CD4-positive, alpha-beta T cell treated with Interleukin-17A for 4 hours (primary cell): ENCODE measurements at regions not wholly inside any gene's neighbourhood (a gene's known extent, or its start where the extent isn't known, plus 50 kb on each side); places are given as distances from the start of the nearest gene placed in this dataset.

ENCODE experiments used
- DNase-seq: peaks from one replicate; pipeline ENCODE4 v3.0.0-alpha.2; 2020; ENCODE audit warnings: mixed read lengths

DNA sequence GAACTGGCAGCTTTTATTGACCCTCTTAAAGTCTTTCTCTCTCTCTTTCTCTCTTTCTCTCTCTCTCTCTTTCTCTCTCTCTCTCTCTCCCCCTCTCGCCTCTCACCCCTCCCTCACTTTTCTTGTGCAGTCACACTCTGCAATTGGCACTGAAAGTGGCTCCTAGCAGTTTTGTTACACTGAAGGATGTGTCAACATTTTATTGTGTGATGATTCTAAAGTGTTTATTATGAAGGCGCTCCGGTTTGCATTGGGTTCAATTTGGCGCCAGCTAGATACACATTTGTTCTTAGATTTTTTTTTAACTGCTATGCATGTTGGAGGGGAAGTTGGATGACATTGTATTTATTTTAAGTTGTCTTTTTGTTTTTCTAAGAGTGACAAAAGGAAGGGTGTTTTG is 64.0 kb upstream of the CHRM3 start:
- DNase-seq = no peak

DNA sequence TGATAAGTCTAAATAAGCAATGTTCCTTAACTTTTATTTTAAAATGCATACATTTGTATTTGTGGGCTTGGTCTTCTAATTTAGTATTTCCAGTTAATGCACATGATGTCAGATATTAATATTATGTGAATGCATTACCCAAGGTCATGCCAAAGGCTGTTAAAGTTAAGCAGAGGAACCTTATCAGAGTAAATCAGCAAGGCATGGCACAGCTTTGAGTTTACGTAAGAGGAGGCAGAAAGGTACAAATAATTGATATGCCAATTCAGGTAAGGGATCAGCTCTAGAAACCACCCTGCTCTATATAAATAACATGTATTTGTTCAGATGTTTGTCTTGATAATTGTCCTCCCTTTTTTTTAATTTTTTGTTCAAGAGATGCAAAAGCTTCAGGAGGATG is 64.5 kb upstream of the CHRM3 start:
- no peak for DNase-seq

DNA sequence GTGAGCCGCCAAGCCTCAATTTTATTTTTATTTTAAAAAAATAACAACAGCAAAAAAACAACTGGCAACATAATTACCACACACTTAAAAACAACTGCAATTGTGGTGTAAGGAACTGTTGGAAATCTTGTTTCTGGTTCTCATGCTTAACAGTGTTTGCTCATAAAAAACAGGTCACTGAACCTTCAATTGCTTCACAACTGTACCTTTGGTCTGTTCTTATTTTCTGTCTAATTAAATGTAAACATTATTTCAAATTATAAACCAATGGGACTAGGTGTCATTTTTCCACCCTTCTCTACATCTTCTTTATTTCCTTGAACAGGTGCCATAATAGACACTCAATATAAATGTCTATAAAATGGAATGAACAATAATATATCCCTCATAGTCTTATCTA is 68.4 kb upstream of the CHRM3 start:
- no peak for DNase-seq

DNA sequence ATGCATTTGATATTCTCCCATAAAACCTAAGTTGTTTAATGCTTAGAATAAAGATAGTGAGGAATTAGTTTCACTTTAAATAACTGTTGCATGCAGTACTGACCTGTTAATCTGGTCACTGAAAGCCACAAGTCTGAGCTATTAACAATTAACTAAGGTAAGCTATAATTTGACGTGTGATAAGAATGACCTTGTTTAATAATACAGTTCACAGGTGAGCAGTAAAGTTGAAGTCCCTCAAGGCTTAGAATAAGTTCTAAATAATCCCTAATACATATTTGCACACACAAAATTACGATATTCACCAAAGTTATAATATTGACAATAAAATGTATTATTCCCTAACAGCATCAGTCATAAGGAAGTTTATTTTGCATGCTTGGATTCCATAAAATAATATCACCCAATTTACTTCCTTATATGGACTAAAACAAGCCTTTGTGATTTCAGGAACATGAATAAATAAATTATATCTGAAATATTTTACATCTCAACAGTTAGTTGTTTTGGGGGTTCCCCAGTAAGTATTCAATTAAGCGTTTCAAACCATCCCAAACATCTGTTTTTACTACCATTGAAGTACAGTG is 70.6 kb upstream of the CHRM3 start:
- DNase-seq = no peak

DNA sequence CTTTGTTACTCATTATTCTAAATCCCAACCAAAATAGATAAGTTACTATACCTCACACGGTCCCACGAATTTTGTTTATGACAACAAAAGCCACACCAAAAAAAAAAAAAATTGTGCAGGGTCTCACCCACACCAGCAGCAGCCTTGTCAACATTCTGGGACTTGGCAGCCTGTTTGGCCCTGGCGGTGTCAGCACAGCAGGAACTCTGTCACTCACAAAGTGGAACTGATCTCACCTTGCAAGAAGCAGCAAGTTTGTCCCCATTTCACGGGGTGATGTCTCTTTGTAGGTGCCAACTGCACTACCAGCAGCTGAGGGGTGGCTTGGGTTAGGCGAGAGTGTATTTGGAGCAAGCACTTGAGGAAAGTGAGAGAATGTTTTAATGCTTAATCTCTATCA is 75.0 kb upstream of the CHRM3 start:
- DNase-seq = no peak

DNA sequence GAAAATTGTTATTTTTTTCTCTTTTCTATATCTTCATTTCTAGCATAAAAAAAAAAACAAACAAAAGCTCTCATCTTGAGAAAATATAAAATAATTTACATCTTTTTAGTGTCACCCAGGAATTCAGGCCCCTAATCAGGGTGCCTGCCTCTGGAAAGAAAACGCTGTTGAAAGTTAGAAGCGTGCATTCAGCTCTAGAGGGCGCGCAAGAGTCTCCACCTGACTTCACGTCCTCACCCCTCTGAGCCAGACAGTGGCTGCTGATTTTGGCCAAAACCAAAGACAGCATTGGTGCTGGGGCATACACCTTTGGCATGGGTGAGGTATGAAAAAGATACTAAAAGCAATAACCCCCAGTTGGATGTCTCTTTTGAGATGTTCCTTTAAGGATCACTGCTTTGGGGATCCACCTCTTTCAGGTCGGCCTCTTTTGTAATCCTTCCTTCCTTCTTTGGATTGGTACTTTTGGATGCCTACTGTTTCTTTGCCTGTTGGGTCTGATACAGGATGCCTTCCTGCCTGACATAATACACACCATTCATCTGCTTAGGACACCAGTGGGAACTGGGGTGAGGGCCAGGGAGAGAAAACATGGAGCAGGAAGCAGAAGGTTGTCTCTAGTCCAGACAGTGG is 77.6 kb upstream of the CHRM3 start:
- DNase-seq = peak; percentile 19

DNA sequence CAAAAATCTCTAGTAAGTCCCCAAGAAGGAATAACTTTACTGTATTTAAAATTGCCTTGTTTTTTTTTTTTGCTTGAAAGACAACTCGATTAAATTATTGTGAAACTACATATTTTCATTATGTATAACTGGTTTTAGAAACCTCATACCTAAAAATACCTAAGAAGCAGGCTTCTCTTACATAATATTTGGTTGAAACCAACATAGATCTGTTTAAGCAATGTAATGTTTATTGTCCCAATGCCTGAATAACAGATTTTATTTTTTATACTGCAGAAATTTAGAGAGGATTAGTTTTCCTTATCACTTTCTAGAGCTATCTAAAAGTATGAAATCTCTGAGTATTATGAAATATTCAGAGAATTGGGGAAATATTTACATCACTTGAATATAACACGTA is 78.5 kb upstream of the CHRM3 start:
- DNase-seq = no peak

DNA sequence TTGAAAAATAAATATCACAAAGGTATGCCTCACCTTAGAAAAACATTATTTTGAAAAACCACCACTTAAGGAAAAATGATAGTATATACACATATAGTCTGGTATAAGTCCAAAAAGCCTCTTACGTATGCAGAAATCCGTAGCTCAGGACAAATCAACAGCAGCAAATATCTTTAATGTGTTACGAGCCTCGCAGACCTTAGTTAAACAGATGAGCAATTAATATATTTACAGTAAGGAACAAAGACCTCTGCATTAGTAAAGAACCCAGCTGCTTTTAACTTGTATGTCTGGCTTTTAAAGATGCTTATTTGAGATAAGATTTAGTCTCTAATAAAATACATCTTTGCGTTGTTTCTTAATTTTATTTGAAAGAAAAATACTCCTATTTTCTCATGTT is 79.9 kb upstream of the CHRM3 start:
- DNase-seq = no peak

DNA sequence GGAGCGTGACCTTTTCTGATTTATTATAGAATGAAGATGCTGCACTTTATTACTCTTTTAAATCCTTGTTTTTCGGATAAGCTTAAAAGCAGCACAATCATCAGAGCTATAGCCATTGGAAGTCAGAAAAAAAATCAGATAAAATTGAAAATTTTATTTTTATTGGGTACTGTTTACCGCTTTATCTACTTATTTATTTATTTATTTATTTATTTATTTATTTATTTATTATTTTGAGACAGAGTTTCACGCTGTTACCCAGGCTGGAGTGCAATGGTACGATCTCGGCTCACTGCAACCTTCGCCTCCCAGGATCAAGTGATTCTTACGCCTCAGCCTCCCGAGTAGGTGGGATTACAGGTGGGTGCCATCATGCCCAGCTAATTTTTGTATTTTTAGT is 83.1 kb upstream of the CHRM3 start:
- DNase-seq = no peak

DNA sequence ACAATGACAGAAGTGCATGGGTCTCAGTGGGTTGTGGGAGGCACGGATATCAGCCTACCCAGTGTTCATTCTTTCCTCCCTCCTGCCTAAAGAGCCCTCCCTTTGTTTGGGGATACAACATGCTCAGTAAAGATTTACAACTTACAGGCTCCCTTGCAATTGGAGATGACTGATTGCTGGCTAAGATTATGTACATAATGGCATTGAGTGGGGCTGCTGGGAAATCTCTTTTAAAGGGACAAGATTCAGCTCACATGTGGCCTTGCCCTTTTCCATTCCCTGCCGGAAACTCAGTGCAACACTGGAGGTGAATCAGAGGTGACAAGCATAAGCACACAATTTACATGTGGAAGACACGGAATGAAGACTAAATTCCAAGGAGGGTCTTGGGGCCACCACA is 83.7 kb upstream of the CHRM3 start:
- no peak for DNase-seq

DNA sequence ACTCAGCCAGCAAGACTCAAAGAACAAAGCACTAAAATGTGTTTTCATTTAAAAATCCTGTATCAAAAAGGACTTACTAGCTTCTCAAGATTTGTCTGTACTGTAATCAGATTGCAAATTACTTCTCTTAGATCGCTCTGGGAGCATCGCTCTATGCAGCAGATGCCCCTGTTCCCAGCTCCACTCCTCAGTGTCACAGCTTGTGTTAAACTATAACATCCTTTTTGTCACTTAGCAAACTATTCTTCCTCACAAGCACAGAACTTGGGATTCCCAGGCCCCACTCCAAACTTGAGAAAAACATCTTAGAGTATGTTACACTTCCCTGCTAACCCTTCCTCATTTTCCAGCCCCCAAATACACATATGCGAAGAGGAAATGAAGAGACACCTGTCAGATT is 85.1 kb upstream of the CHRM3 start:
- DNase-seq = no peak

DNA sequence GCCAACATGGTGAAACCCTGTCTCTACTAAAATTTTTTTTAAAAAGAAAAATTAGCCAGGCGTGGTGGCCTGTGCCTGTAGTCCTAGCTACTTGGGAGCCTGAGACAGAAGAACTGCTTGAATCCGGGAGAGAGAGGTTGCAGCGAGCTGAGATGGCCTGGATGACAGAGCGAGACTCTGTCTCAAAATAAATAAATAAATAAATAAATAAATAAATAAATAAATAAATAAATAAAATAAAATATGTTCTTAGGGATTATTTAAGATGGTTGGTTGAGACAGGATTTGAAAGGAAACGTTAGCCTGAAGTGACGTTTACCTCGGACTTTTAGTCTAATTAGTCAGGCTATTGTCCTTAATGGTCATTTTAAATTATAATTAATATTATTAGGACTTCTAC is 88.5 kb upstream of the CHRM3 start:
- DNase-seq = no peak

DNA sequence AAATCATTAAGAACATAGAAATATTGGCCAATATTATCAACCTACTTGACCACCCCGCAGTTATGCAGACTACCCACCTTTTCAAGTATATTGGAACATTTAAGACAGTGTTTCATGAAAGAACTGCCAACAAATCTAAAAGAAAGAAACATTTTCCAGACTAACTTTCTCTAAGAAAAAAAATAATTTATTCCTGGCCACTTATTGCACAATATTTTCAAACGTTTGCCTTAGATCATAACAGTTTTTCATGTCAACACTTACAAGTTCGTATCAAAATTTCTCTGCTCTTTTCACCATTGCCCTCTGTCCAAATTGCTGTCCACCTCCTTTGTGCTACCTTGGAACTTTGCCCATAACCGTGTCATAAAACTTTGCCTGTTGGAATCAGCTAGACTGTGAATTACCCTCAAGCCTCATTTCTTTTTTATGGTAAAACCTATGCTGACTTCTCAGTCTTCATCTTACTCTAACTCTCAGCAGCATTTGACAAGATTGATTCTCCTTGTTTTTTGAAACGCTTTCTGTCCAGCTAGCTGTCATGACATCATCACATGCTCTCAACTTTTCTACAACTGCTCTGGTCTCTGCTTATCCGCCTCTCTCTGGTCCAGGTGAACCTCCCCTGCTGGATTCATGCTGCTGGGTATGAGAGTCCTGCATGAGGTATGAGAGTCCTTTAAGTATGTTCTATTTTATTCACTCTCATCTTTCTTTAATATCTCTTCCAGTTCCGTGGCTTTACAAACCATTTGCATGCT is 92.8 kb upstream of the CHRM3 start:
- DNase-seq = no peak

DNA sequence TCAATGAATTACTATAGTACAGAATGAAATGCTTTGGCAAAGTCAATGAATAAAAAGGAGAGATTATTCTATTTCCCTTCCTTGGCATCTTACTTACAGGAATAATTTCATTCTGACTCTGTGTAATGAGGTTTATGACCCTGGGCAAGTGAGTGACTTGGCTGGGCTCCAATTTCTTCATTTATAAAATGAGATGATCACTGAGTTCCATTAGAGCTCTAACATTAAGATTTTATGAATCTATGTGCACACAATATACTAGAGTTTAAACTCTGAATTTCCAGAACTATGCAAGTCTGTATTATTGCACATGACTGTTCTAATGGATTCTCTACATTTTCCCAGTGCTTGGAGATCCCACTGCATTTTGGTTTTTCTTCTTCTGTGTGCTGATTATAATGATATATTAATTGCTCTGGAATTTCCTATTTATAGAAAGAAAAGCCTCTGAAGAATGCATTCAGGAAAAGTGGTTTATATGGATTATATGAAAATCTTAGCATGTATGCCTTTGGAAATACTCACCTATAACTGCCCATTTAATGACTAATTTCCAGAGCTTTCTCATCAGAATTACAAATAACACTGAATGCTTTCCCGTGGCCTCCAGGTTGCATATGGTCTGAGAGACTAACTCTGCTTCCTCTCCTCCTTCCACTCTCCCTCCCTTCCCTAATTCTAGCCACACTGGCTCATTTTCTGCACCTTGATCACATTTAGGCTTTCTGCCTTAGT is 97.4 kb upstream of the CHRM3 start:
- no peak for DNase-seq

DNA sequence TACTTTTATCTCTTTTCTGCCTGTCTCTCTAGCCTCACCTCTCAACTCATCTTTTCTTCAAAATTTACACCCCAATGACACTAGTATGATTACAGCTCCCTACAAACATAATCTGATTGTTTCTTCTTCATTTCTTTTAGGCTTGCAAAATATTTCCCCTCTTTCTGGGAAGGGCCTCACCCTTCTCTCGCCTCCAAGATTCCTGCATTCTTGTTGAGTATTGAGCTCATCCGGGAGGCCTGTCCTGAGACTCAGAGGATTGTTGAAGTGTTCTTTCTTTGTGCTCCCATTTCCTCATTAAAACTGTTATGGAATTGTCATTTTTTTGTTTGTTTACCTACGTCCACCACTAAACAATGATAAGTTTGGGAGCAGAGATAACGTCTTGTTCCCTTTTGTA is 99.1 kb upstream of the CHRM3 start:
- no peak for DNase-seq

DNA sequence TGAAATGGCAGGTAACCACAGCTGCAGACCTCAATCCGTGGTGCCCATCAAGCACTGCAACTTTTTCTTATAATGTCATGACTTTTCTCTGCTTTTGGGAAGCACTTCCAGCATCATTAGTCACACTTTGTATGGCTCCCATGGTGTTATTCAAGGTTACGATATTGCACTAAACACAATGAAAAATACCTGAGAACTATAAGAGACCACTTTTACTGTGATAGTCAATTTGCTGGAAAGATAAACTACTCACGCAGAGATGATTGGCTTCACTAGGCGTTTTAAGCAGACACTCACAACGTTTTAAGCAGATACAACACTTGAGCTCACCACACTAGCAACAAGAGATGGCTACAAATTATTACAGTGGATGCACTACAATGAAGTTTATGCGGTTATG is 103.2 kb upstream of the CHRM3 start:
- no peak for DNase-seq

DNA sequence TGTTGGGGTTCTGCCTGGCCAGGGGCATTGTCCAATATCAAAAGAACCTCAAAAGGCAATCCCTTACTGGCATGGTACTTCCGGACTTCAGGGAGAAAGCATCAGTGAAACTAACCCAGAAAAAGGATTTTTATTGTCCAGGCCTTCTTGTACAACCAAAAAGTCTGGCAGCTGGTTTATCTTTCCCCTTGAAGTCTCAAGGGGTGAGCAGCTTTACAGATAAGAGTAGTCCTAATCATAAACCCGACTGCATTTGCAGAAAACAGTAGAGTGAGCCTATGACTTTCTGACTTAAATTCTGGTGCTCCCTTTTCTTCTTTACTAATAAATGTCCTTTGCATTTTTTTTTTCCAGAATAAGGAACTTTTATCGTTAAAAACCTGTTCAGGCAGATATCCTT is 104.0 kb upstream of the CHRM3 start:
- DNase-seq = no peak

DNA sequence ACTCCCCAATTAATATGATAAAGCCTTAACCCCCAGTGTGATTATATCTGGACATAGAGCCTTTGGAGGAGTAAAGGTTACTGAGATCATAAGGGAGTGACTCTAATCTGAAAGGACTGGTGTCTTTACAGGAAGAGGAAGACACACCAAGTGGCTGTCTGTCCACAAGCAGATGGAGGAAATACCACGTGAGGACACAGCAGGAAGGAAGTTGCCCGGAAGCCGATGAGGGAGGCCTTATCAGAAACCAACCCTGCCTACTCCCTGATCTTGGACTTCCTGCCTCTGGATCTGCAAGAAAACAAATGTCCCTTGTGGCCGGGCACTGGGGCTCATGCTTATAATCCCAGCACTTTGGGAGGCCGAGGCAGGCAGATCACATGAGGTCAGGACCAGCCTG is 110.3 kb upstream of the CHRM3 start:
- DNase-seq = no peak

DNA sequence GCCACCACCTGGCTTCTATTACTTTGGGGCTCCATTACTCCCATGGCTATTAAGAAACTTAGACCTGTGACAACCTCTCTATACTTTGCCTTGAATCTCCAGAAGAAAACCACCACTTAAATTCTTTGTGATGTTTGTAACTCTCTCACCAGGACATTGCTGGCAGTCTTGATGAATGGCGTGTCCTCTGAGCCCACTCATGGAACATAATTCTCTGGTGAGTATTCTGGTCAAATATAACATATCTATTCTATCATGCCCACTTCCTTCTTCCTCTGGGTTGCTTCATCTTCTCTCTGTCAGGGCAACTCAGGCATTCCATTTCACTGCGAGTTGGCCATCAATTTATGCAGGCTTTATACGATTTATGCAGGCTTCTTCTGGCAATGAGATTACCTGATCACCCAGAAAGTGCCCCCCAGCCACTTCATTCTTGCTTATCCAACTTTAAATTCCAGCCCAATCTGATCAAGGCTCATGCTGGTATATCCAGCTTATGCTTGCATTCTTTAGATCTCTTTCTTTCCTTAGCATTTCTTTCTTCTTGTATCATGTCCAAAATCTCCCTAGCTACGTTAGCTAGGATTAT is 112.0 kb upstream of the CHRM3 start:
- no peak for DNase-seq

DNA sequence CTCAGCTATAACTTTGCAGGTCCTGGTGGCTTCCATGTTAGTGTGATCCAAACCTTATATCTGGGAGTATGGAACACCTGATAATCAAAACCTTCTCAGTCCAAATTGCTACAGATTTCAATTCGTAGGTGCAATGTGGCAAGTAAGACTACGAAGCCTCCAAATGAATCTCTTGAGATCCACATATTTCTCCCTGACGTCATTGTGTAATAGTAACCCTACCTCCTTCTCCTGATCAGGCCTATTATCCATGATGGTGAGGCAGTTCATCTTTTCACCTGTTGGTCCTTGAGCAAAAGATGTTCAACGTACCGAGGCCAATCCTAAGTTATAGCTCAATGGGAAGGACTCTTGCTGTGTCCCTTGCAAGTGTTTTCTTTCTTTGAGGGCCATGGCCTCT is 115.9 kb upstream of the CHRM3 start:
- no peak for DNase-seq

DNA sequence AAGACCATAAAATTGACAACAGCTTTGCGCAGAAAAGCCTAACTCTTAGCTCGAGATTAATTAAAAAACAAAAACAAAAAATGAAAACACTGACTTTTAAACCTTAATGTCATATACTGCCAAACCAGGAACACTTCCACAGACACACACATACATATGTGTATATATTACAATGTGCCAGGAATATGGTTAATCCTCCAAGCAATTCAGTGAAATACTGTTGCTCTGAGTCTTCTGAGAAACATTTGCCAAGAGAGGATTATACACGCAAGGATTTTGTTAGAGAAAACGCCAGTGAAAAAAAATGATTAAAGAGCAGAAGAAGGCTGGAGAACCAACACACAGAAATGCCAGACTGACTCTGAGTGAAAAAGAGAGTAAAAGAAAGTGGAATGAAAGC is 116.7 kb upstream of the CHRM3 start:
- DNase-seq = no peak

DNA sequence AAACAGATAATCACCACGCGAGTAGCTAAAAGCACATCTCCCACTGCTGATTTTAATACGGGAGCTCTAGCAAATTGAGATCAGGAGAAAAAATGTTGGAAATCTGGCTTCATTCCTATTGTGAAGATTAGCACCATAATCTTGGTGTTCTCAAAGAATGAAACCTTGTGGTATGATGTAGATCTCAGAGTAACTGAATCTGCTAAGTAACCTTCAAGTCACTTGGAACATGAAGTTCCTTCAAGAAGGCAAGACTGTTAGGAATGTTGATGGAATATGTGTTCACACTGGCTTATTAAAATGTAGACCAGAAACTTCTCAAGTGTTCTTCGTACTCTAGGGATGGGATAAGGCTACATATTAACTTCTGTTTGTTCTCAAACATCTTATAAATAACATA is 117.4 kb upstream of the CHRM3 start:
- no peak for DNase-seq

DNA sequence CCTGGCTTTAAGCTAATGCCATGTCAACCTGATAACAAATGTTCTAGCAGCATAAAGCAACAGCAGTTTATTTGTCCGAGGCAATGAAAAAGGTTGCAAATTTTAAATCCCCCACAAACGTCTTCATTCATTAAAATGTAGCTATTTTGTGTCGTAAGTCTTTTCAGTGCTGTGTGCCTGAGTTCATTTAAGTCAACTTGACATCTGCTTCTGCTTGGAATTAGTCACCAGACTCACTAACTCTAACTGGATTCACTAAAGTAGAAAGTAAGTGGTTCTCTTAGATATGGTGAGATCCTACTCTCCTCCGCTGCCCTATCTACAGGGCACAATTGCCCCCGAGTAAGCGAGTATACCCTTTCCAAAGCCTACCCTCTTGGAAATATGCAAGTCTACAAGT is 118.4 kb upstream of the CHRM3 start:
- DNase-seq = no peak

DNA sequence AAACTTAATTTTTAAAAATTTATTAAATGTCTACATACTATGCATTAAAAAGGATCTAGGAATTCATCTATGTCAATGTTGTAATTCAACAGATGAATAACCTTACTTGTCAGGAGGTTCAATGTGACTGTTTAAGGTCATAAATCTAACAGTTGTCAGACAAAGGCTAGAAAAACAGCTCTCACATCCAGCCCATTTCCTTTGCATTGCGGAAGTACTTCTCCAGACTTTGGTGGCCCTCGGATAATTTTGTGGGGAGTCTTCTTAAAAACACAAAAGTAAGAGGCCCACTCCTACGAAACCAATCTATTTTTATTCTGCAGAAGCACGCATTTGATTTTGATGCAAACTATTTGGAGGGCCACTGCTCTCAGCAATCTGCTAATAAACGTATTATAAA is 122.6 kb upstream of the CHRM3 start:
- no peak for DNase-seq
